ENCODE measurements at regions not wholly inside any gene's neighbourhood (a gene's known extent, or its start where the extent isn't known, plus 50 kb on each side); places are given as distances from the start of the nearest gene placed in this dataset.

- DNase-seq (ENCODE audit: low read depth in 2 of 2) = no peak
Observed at GRCh38 chr11:36931139-36931538, 333.1 kb upstream of the RAG2 start.

GRCh38 chr11:36930256-36930655 is 332.2 kb upstream of the RAG2 start:
- no peak for DNase-seq (ENCODE audit: low read depth in 2 of 2)

DNA sequence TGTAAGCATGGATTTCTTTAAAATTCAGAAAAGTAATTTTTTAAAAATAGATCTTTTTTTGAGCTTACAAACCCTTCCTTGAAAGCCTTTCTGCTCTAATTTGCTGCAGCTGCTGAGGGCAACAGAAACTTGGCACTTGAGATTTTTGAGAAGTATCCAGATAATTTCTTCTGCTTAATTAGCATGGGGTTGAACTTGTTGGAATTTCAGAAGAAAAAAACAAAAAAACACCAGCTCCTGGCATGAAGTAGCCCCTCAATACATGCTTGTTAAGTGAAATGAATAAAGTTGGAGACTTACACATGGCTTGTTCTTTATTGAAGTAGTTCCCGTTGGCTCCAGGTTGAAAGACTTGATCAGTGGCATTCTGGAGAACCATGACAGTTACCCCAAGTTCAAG is 331.4 kb upstream of the RAG2 start:
- DNase-seq (ENCODE audit: low read depth in 2 of 2) = no peak

- DNase-seq (ENCODE audit: low read depth in 2 of 2) = no peak
Observed at GRCh38 chr11:36928621-36929020, 330.6 kb upstream of the RAG2 start.

GRCh38 chr11:36899800-36900199 is 301.8 kb upstream of the RAG2 start:
- DNase-seq (ENCODE audit: low read depth in 2 of 2) = no peak

DNA sequence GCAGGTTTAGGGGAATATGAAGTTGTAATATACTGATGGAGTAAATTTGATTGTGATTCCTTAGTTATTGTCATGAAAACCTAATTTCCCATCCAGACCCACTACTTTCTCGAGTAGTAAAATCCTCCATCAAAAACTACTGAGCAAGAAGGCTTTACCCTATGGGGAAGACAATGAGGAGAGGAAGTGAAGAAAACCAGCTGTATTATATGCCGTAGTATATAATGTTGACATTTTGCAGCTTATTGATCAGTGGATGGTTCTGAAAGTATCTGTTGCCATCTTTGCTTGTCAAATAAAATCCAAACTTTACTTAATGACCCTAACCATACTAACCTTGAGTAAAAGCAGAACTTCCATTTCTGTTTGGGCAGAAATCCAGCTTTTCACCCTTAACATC is 292.8 kb upstream of the RAG2 start:
- DNase-seq (ENCODE audit: low read depth in 2 of 2) = no peak

GRCh38 chr11:36890121-36890679 is 292.2 kb upstream of the RAG2 start:
- DNase-seq (ENCODE audit: low read depth in 2 of 2) = no peak

GRCh38 chr11:36885154-36885553 is 287.1 kb upstream of the RAG2 start:
- DNase-seq (ENCODE audit: low read depth in 2 of 2) = no peak

DNA sequence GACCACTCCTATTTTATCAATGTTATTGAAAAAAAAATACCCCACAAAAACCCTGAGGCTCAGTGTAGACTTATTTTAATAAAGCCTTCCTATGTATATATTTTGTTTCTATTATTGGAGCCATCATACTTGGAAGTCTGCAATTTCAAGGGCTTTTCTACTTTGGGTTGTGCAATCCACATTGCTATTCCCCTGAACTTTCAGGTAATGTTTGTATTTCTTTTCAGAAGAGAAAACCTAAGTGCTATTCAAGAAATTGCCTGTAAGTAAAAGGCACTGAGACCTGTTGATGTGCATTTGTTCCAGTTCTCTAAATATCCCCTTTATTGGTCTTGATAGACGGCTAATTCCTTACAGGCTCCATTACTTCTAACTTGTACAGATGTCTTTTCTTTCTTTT is 280.7 kb upstream of the RAG2 start:
- DNase-seq (ENCODE audit: low read depth in 2 of 2) = no peak

DNA sequence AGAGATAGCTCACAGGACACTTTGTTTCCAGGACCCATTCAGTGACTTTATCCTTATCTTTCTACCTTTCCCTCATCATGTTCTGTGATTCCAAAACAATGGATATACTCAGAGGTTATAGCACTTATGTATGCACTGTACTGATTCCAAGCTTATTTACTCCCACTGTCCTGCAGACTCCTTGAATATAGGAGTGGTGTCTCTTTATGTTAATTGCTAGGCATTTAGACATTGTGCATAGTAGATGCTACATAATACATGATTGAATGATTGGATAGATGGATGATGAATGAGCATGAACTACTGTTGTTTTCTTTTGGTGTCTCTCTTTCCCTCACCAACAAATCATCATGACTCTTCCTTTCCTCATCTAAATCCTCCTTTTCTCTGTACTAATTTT is 279.1 kb upstream of the RAG2 start:
- no peak for DNase-seq (ENCODE audit: low read depth in 2 of 2)

DNA sequence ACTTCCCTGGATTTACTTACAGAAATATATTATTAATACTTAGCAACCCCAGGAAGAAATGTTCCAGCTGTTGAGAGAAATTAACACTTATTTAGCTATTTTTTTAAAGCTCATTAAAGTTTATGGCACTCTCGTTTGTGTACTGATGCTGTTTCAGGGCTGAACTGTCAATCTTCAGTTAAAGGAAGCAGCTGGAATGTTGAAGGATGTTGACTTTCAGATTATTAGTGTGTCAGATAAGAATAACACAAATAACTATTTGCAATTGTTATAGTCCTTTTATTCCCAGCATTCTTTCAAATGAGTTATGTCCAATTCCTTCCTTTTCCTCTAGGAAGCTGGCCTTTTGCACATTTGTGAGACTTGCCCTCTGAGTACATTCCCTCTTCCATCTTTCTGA is 278.2 kb upstream of the RAG2 start:
- DNase-seq (ENCODE audit: low read depth in 2 of 2) = no peak

- DNase-seq (ENCODE audit: low read depth in 2 of 2) = no peak
Observed at GRCh38 chr11:36874291-36874690, 276.3 kb upstream of the RAG2 start.

DNA sequence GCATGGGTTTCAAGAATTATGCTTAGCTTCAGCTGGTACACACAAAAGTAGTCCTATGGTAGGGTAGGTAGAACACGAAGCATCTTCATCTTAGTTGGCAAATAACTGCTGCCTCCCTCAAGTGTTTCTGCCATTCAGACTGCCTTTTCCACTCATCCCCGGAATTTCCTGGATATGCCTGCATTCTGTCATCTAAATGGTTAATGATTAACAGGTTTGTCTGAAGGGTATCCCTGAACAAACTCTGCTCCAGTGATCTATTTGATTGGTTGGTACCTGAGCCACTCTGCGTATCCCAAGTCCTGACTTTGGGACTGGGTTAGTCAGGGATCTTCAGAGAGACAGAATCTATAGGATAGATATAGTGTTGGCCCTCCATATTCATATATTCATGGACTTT is 272.3 kb upstream of the RAG2 start:
- DNase-seq (ENCODE audit: low read depth in 2 of 2) = no peak

DNA sequence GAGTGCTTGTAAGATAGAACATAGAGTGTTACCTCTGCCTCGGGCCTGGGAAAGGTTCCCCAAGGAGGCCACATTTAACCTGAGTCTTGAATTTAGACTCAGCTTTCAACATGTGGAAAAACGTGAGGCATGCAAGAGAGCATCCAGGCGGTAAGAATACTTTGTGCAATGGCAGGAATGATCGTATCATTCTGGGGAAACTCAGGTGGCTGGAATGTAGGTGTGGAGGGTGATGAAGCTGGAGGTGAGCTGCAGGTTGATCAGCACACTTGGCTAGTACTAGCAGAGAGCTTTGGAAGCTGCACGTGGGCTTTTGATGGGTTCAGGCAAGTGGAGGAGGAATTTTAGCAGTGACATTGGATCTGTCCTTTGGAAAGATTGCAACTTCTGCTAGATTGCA is 270.3 kb upstream of the RAG2 start:
- DNase-seq (ENCODE audit: low read depth in 2 of 2) = no peak

- no peak for DNase-seq (ENCODE audit: low read depth in 2 of 2)
Observed at GRCh38 chr11:36865846-36866245, 267.8 kb upstream of the RAG2 start.

GRCh38 chr11:36854875-36855274 is 256.8 kb upstream of the RAG2 start:
- DNase-seq (ENCODE audit: low read depth in 2 of 2) = no peak

DNA sequence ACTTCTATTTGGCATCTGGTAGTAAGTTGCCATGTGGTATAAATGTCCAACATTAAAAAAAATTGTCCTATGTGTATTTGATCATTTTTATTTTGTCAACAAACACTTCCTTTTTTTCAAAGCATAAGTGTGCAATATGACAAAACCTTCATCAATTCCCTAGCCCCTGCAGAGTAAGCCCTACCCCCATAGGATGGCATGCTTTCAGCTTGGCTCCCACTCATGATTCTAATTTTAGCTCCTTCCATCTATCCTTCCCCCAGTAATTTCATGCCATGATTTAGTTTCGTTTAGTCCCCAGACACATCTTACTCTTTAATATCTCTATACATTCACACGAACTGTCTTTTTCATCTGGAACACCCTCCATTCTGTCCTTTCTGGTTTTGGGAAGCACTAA is 250.6 kb upstream of the RAG2 start:
- no peak for DNase-seq (ENCODE audit: low read depth in 2 of 2)

DNA sequence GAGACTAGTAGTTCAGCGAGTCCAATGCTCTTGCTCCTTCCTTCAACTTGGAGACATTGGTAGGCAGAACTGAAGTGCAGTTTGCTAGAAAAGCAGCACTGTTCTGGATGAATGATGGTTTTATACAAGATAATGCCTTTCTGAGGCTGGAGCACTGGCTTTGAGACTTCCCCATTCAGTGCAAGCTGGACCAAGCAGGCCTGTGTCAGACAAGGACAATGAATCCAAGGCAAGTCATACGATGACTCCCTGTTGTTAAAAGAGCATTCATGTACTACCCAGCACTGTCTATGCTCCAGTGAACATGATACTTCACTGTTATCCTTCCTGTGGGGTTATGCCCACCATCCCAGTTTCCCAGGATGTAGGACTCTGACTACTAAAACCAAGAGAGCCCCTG is 242.3 kb upstream of the RAG2 start:
- DNase-seq (ENCODE audit: low read depth in 2 of 2) = no peak

DNA sequence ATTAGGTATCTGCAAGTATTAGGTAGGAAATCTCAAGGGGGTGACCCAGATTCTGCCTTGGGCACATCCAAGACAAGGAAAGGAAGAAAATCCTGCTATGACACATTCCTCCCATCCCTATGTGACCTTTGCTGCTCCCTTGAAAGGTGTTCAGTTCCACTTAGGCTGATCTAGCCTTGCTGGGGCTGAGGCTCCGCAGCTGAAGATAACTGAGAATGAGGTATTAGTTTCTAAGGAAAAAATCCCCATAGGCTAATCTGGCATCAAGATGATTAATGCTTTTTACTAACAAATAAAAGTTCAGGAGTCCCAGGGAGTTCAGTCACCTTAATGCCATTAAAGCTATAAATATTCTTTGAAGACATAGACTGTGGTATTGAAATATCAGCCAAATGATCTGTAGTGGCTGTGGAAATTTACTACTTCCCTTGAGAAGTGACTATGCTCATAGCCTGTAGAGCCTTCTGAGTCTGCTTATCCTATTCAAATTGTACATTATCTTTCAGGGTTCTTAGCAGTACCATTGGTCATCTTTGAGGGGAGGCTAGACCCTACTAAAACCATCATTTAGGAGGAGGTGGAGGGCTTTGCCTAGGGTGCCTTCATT is 239.9 kb upstream of the RAG2 start:
- no peak for DNase-seq (ENCODE audit: low read depth in 2 of 2)

DNA sequence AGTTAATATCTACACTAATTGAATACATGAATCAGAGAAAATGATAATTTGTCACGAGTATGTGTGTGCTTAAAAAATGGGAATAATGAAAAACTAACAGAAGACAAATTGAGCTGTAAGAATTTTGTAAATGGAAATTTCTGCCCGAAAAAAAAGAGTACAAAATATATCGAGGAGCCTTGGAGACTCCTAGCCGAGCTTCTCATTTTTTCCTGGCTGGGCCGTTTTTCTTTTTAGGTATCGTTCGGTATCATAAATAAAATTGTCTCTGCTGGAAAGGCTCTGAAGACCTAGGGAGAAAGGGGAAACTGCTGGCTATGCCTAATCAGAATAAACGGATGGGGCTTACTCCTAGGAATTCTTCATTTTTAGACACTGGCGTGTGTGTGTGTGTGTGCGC is 227.2 kb upstream of the RAG2 start:
- no peak for DNase-seq (ENCODE audit: low read depth in 2 of 2)

GRCh38 chr11:36824349-36824748 is 226.3 kb upstream of the RAG2 start:
- no peak for DNase-seq (ENCODE audit: low read depth in 2 of 2)

- DNase-seq (ENCODE audit: low read depth in 2 of 2) = no peak
Observed at GRCh38 chr11:36822829-36823228, 224.8 kb upstream of the RAG2 start.

DNA sequence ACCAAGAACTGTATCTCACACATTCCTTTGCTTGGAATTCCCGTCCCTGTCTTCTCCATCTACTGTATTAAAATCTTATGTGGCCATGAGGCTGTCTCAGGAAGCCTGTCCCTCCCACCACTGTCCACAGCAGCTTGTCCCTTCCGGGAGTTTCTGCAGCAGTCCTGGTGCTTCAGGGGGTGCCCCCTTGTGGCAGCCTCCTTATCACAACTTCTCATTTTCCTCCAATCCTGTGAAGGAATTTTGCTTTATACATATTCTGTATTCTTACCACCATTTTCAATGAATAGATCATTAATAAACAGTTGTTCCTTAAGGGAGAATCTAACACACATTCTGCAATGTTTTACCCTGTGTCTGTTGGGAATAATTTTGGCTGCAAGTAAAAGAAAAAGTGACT is 220.4 kb upstream of the RAG2 start:
- DNase-seq (ENCODE audit: low read depth in 2 of 2) = no peak

GRCh38 chr11:36817336-36817965 is 219.4 kb upstream of the RAG2 start:
- no peak for DNase-seq (ENCODE audit: low read depth in 2 of 2)

Measured in dermis microvascular lymphatic vessel endothelial cell (primary cell).